ENCODE measurements at regions not wholly inside any gene's neighbourhood (a gene's known extent, or its start where the extent isn't known, plus 50 kb on each side); places are given as distances from the start of the nearest gene placed in this dataset.

- FAIRE-seq = no peak
- TF ChIP-seq POLR2A (IDR thresholded peaks at IDR 0.05; ENCODE audit: low read depth, low read length) (no peak), SPI1 (IDR thresholded peaks at IDR 0.05; ENCODE audit: low read depth, low read length) (no peak), PAX5 (IDR thresholded peaks at IDR 0.05; ENCODE audit: insufficient read depth, low read length, severe bottlenecking) (no peak), TAF1 (IDR thresholded peaks at IDR 0.05; ENCODE audit: low read depth, low read length) (no peak), POLR2AphosphoS5 (IDR thresholded peaks at IDR 0.05; ENCODE audit: low read depth, low read length) (no peak), POU2F2 (IDR thresholded peaks at IDR 0.05; ENCODE audit: low read depth, low read length) (no peak)
Observed at GRCh38 chr11:34758262-34758661, 137.4 kb downstream of the EHF start.

GRCh38 chr11:34757026-34757451 is 136.1 kb downstream of the EHF start:
- TF ChIP-seq PAX5 (IDR thresholded peaks at IDR 0.05; ENCODE audit: insufficient read depth, low read length, severe bottlenecking) = no peak
- no peak for TF ChIP-seq POLR2A (IDR thresholded peaks at IDR 0.05; ENCODE audit: low read depth, low read length)
- no peak for TF ChIP-seq SPI1 (IDR thresholded peaks at IDR 0.05; ENCODE audit: low read depth, low read length)
- TF ChIP-seq POU2F2 (IDR thresholded peaks at IDR 0.05; ENCODE audit: low read depth, low read length) = no peak
- TF ChIP-seq TAF1 (IDR thresholded peaks at IDR 0.05; ENCODE audit: low read depth, low read length) = no peak
- TF ChIP-seq POLR2AphosphoS5 (IDR thresholded peaks at IDR 0.05; ENCODE audit: low read depth, low read length) = no peak
- FAIRE-seq (no peak), DNase-seq (ENCODE audit: insufficient read length, low spot score) (no peak)

More at GRCh38 chr11:34758262-34758661, 137.4 kb downstream of the EHF start:
- no peak for DNase-seq (ENCODE audit: insufficient read length, low spot score)

GRCh38 chr11:34756591-34756990 is 135.7 kb downstream of the EHF start:
- DNase-seq (ENCODE audit: insufficient read length, low spot score) (no peak), FAIRE-seq (no peak)
- TF ChIP-seq POLR2A (IDR thresholded peaks at IDR 0.05; ENCODE audit: low read depth, low read length) (no peak), POLR2AphosphoS5 (IDR thresholded peaks at IDR 0.05; ENCODE audit: low read depth, low read length) (no peak), TAF1 (IDR thresholded peaks at IDR 0.05; ENCODE audit: low read depth, low read length) (no peak)

GRCh38 chr11:34755671-34756070 is 134.8 kb downstream of the EHF start:
- TF ChIP-seq POU2F2 (IDR thresholded peaks at IDR 0.05; ENCODE audit: low read depth, low read length) (no peak), POLR2AphosphoS5 (IDR thresholded peaks at IDR 0.05; ENCODE audit: low read depth, low read length) (no peak)
- FAIRE-seq (no peak), DNase-seq (ENCODE audit: insufficient read length, low spot score) (no peak)

- DNase-seq (ENCODE audit: insufficient read length, low spot score) = no peak
- FAIRE-seq = no peak
- no peak for TF ChIP-seq POU2F2 (IDR thresholded peaks at IDR 0.05; ENCODE audit: low read depth, low read length)
- TF ChIP-seq PAX5 (IDR thresholded peaks at IDR 0.05; ENCODE audit: insufficient read depth, low read length, severe bottlenecking) = no peak
- TF ChIP-seq POLR2A (IDR thresholded peaks at IDR 0.05; ENCODE audit: low read depth, low read length) = no peak
- TF ChIP-seq POLR2AphosphoS5 (IDR thresholded peaks at IDR 0.05; ENCODE audit: low read depth, low read length) = no peak
- no peak for TF ChIP-seq TAF1 (IDR thresholded peaks at IDR 0.05; ENCODE audit: low read depth, low read length)
- TF ChIP-seq SPI1 (IDR thresholded peaks at IDR 0.05; ENCODE audit: low read depth, low read length) = no peak
Observed at GRCh38 chr11:34754171-34754823, 133.4 kb downstream of the EHF start.

GRCh38 chr11:34750692-34751405 is 130.0 kb downstream of the EHF start:
- DNase-seq (ENCODE audit: insufficient read length, low spot score) = no peak
- FAIRE-seq = no peak
- no peak for TF ChIP-seq TAF1 (IDR thresholded peaks at IDR 0.05; ENCODE audit: low read depth, low read length)
- TF ChIP-seq SPI1 (IDR thresholded peaks at IDR 0.05; ENCODE audit: low read depth, low read length) = no peak
- TF ChIP-seq POLR2A (IDR thresholded peaks at IDR 0.05; ENCODE audit: low read depth, low read length) = no peak
- no peak for TF ChIP-seq PAX5 (IDR thresholded peaks at IDR 0.05; ENCODE audit: insufficient read depth, low read length, severe bottlenecking)
- no peak for TF ChIP-seq POU2F2 (IDR thresholded peaks at IDR 0.05; ENCODE audit: low read depth, low read length)
- no peak for TF ChIP-seq POLR2AphosphoS5 (IDR thresholded peaks at IDR 0.05; ENCODE audit: low read depth, low read length)

GRCh38 chr11:34749666-34750659 is 129.1 kb downstream of the EHF start:
- TF ChIP-seq TAF1 (IDR thresholded peaks at IDR 0.05; ENCODE audit: low read depth, low read length) (no peak), POU2F2 (IDR thresholded peaks at IDR 0.05; ENCODE audit: low read depth, low read length) (no peak), PAX5 (IDR thresholded peaks at IDR 0.05; ENCODE audit: insufficient read depth, low read length, severe bottlenecking) (no peak), POLR2A (IDR thresholded peaks at IDR 0.05; ENCODE audit: low read depth, low read length) (no peak), SPI1 (IDR thresholded peaks at IDR 0.05; ENCODE audit: low read depth, low read length) (no peak), POLR2AphosphoS5 (IDR thresholded peaks at IDR 0.05; ENCODE audit: low read depth, low read length) (no peak)
- DNase-seq (ENCODE audit: insufficient read length, low spot score) = no peak
- FAIRE-seq = no peak

GRCh38 chr11:34748036-34748435 is 127.1 kb downstream of the EHF start:
- FAIRE-seq (no peak), DNase-seq (ENCODE audit: insufficient read length, low spot score) (no peak)
- TF ChIP-seq POU2F2 (IDR thresholded peaks at IDR 0.05; ENCODE audit: low read depth, low read length) (no peak), TAF1 (IDR thresholded peaks at IDR 0.05; ENCODE audit: low read depth, low read length) (no peak), POLR2A (IDR thresholded peaks at IDR 0.05; ENCODE audit: low read depth, low read length) (no peak)

GRCh38 chr11:34747251-34747650 is 126.4 kb downstream of the EHF start:
- TF ChIP-seq POU2F2 (IDR thresholded peaks at IDR 0.05; ENCODE audit: low read depth, low read length) = no peak
- no peak for TF ChIP-seq POLR2A (IDR thresholded peaks at IDR 0.05; ENCODE audit: low read depth, low read length)
- no peak for TF ChIP-seq TAF1 (IDR thresholded peaks at IDR 0.05; ENCODE audit: low read depth, low read length)
- TF ChIP-seq SPI1 (IDR thresholded peaks at IDR 0.05; ENCODE audit: low read depth, low read length) = no peak
- no peak for TF ChIP-seq PAX5 (IDR thresholded peaks at IDR 0.05; ENCODE audit: insufficient read depth, low read length, severe bottlenecking)
- no peak for TF ChIP-seq POLR2AphosphoS5 (IDR thresholded peaks at IDR 0.05; ENCODE audit: low read depth, low read length)
- DNase-seq (ENCODE audit: insufficient read length, low spot score) (no peak), FAIRE-seq (no peak)
